MM.1S (cell line): ENCODE measurements at regions not wholly inside any gene's neighbourhood (a gene's known extent, or its start where the extent isn't known, plus 50 kb on each side); places are given as distances from the start of the nearest gene placed in this dataset.

ENCODE experiments used
- CTCF ChIP-seq: fragments of 300-600 bp; sonication (generic); IDR thresholded peaks from 2 replicates; pipeline ENCODE4 v1.5.1; 2016; ENCODE audit warnings: antibody characterized with exemption, low read length, mixed read lengths
- EZH2 ChIP-seq: fragments of 300-600 bp; sonication (generic); optimal IDR thresholded peaks from 2 replicates; pipeline ENCODE3; 2017; ENCODE audit warnings: low read depth, mild to moderate bottlenecking, antibody characterized with exemption, low read length, mixed read lengths
- EZH2phosphoT487 ChIP-seq: fragments of 300-600 bp; sonication (generic); IDR thresholded peaks from 2 replicates; pipeline ENCODE4 v1.6.1; 2018; ENCODE audit warnings: antibody characterized with exemption, low read length

- TF ChIP-seq CTCF (no peak), EZH2 (no peak), EZH2phosphoT487 (no peak)
Observed at GRCh38 chr5:161094411-161094810, 242.4 kb upstream of the ATP10B start.
